ENCODE measurements at regions not wholly inside any gene's neighbourhood (a gene's known extent, or its start where the extent isn't known, plus 50 kb on each side); places are given as distances from the start of the nearest gene placed in this dataset.

GRCh38 chr2:226376516-226377180 is 423.0 kb downstream of the IRS1 start:
- H3K4me3 ChIP-seq (replicated peaks; ENCODE audit: low read depth, low read length) = no peak overlapping the region
- no peak for TF ChIP-seq CTCF (IDR thresholded peaks at IDR 0.05; ENCODE audit: insufficient read depth, low read length, poor library complexity, severe bottlenecking)
- no peak for DNase-seq (ENCODE audit: extremely low read depth, insufficient read length)
- no peaks in the 10 kb centered on the region for H3K36me3 ChIP-seq (ENCODE audit: control insufficient read depth, insufficient read depth, low read length)
- H3K27me3 ChIP-seq (replicated peaks; ENCODE audit: control insufficient read depth, insufficient read depth, low read length) = no peaks in the 10 kb centered on the region

DNA sequence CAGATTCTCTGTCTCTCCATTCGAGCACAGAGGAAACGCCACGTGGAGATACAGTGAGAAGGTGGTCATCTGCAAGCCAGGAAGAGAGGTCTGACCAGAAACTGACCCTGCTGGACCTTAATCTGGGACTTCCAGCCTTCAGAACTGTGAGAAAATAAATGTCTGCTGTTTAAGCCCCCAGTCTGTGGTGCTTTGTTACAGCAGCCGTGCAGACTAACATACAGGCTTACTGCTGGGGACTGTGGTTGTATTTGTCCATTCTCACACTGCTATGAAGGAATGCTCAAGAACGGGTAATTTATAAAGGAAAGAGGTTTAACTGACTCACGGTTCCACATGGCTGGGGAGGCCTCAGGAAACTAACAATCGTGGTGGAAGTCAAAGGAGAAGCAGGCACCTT is 432.7 kb downstream of the IRS1 start:
- Histone ChIP-seq H3K36me3 (ENCODE audit: control insufficient read depth, insufficient read depth, low read length) (no peaks in the 10 kb centered on the region), H3K4me3 (replicated peaks; ENCODE audit: low read depth, low read length) (no peak overlapping the region), H3K27me3 (replicated peaks; ENCODE audit: control insufficient read depth, insufficient read depth, low read length) (no peaks in the 10 kb centered on the region)
- TF ChIP-seq CTCF (IDR thresholded peaks at IDR 0.05; ENCODE audit: insufficient read depth, low read length, poor library complexity, severe bottlenecking) = no peak
- DNase-seq (ENCODE audit: extremely low read depth, insufficient read length) = no peak

GRCh38 chr2:226364217-226364616 is 435.4 kb downstream of the IRS1 start:
- DNase-seq (ENCODE audit: extremely low read depth, insufficient read length) = no peak
- Histone ChIP-seq H3K27me3 (replicated peaks; ENCODE audit: control insufficient read depth, insufficient read depth, low read length) (no peaks in the 10 kb centered on the region), H3K4me3 (replicated peaks; ENCODE audit: low read depth, low read length) (no peak overlapping the region), H3K36me3 (ENCODE audit: control insufficient read depth, insufficient read depth, low read length) (no peaks in the 10 kb centered on the region)
- TF ChIP-seq CTCF (IDR thresholded peaks at IDR 0.05; ENCODE audit: insufficient read depth, low read length, poor library complexity, severe bottlenecking) = no peak

- H3K27me3 ChIP-seq (replicated peaks; ENCODE audit: control insufficient read depth, insufficient read depth, low read length) = no peaks in the 10 kb centered on the region
- no peaks in the 10 kb centered on the region for H3K36me3 ChIP-seq (ENCODE audit: control insufficient read depth, insufficient read depth, low read length)
- DNase-seq (ENCODE audit: extremely low read depth, insufficient read length) = no peak
- TF ChIP-seq CTCF (IDR thresholded peaks at IDR 0.05; ENCODE audit: insufficient read depth, low read length, poor library complexity, severe bottlenecking) = no peak
- H3K4me3 ChIP-seq (replicated peaks; ENCODE audit: low read depth, low read length) = no peak overlapping the region
Measured at GRCh38 chr2:226362980-226363379, 436.6 kb downstream of the IRS1 start.

- Histone ChIP-seq H3K4me3 (replicated peaks; ENCODE audit: low read depth, low read length) (no peak overlapping the region), H3K36me3 (ENCODE audit: control insufficient read depth, insufficient read depth, low read length) (no peaks in the 10 kb centered on the region), H3K27me3 (replicated peaks; ENCODE audit: control insufficient read depth, insufficient read depth, low read length) (no peaks in the 10 kb centered on the region)
- TF ChIP-seq CTCF (IDR thresholded peaks at IDR 0.05; ENCODE audit: insufficient read depth, low read length, poor library complexity, severe bottlenecking) = no peak
- no peak for DNase-seq (ENCODE audit: extremely low read depth, insufficient read length)
Measured at GRCh38 chr2:226360658-226361057, 439.0 kb downstream of the IRS1 start.

GRCh38 chr2:226358688-226359087 is 440.9 kb downstream of the IRS1 start:
- H3K27me3 ChIP-seq (replicated peaks; ENCODE audit: control insufficient read depth, insufficient read depth, low read length) = no peaks in the 10 kb centered on the region
- DNase-seq (ENCODE audit: extremely low read depth, insufficient read length) = no peak
- H3K36me3 ChIP-seq (ENCODE audit: control insufficient read depth, insufficient read depth, low read length) = no peaks in the 10 kb centered on the region
- no peak for TF ChIP-seq CTCF (IDR thresholded peaks at IDR 0.05; ENCODE audit: insufficient read depth, low read length, poor library complexity, severe bottlenecking)
- no peak overlapping the region for H3K4me3 ChIP-seq (replicated peaks; ENCODE audit: low read depth, low read length)

All from GM06990 (cell line).